HG02763 (cell line): ENCODE measurements at regions not wholly inside any gene's neighbourhood (a gene's known extent, or its start where the extent isn't known, plus 50 kb on each side); places are given as distances from the start of the nearest gene placed in this dataset.
"Not testable (repeated sequence)": the region's sequence is repeated elsewhere in the genome, so short reads cannot be mapped to it uniquely, and the experiment has no call there.

Source experiments
- ATAC-seq: cut with Tn5 transposase; IDR thresholded peaks from one replicate; pipeline ENCODE4 v1.9.1; 2021; ENCODE audit warnings: mild to moderate bottlenecking, moderate library complexity; ENCODE audit not compliant: unreplicated experiment

GRCh38 chr2:12624384-12624783, 92.4 kb upstream of the TRIB2 start:
- ATAC-seq = no peak

GRCh38 chr2:12624905-12625598, 91.7 kb upstream of the TRIB2 start:
- ATAC-seq = no peak

DNA sequence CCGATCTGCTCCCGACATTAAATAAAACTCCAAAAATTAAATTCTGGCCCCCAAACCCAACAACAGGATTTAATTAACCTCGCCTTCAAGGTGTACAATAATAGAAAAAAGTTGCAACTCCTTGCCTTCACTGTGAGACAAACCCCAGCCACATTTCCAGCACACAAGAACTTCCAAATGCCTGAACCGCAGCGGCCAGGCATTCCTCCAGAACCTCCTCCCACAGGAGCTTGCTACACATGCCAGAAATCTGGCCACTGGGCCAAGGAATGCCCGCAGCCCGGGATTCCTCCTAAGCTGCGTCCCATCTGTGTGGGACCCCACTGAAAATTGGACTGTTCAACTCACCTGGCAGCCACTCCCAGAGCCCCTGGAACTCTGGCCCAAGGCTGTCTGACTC, 88.2 kb upstream of the TRIB2 start:
- not testable (repeated sequence) for ATAC-seq

- no peak for ATAC-seq
These were observed 79.7 kb upstream of the TRIB2 start for GRCh38 chr2:12636837-12637581.

- ATAC-seq = no peak
These were observed 79.0 kb upstream of the TRIB2 start for GRCh38 chr2:12637754-12638153.

DNA sequence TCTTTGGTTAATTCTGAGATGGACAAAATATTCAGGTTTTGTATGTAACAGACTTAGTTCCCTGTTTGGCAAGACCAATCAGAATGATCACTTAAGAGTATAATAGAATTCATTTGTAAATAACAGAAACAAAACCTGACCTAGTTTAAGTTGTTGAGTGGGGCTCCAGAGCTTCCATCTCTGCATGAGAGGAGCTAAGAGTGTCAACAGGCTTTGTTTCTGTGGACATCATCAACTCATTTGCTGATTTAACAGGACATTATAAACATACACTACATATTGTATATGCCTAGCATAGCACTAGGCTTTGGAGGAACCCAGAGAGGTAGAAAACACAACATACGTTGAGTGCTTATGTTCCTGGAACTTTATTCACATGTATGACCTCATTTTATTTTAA, 75.3 kb upstream of the TRIB2 start:
- ATAC-seq = no peak

GRCh38 chr2:12642332-12642731, 74.4 kb upstream of the TRIB2 start:
- no peak for ATAC-seq

- ATAC-seq = no peak
These were observed 73.9 kb upstream of the TRIB2 start for GRCh38 chr2:12642859-12643258.

- ATAC-seq = no peak
These were observed 66.9 kb upstream of the TRIB2 start for GRCh38 chr2:12649602-12650400.

GRCh38 chr2:12651641-12652040, 65.1 kb upstream of the TRIB2 start:
- ATAC-seq = no peak

DNA sequence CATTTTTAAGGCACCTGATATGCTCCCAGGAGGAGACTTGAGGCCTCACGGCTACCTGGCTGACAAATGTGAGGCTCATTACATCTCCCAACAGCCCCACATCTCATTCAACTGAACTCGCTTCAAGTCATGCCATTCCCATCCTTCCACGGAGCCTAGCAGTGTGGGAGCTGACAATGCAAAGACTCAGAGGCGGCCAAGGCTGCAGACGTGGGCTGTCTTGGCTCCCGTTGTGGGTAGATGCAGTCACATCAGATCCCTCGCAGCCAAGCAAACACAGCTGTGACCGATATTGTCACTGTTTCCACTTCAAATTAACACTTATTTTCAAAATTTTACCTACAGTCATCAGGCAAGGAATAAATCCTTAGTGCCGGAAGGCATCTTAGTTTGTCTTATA, 64.0 kb upstream of the TRIB2 start:
- no peak for ATAC-seq

GRCh38 chr2:12657560-12657959, 59.2 kb upstream of the TRIB2 start:
- no peak for ATAC-seq

GRCh38 chr2:12658310-12658945, 58.3 kb upstream of the TRIB2 start:
- no peak for ATAC-seq

GRCh38 chr2:12661489-12661888, 55.2 kb upstream of the TRIB2 start:
- ATAC-seq = no peak

- ATAC-seq = no peak
These were observed 53.3 kb upstream of the TRIB2 start for GRCh38 chr2:12663306-12664037.

GRCh38 chr2:12665334-12665733, 51.4 kb upstream of the TRIB2 start:
- no peak for ATAC-seq

DNA sequence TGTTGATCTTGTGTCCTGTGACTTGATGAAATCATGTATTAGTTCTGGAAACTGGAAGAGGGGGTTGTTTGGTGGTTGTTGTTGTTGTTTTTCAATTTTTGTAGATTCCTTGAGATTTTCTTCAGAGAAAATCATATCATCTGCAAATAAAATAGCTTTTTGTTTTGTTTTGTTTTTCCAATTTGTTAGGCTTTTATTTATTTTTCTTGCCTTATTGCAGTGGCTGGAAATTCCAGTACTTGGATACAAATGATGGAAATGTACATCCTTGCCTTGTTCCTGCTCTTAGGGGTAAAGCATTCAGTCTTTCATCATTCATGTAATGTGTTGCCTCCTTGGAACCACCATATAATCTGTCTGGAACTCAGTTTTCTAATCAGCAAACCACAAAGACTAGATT, 50.3 kb upstream of the TRIB2 start:
- no peak for ATAC-seq
